GM12878 (cell line): ENCODE measurements at regions not wholly inside any gene's neighbourhood (a gene's known extent, or its start where the extent isn't known, plus 50 kb on each side); places are given as distances from the start of the nearest gene placed in this dataset.

Source experiments
- ATAC-seq: fragments of 200-7000 bp; cut with Tn5 transposase; 3 replicates; pipeline ENCODE4 v1.9.1; 2020; ENCODE audit warnings: mild to moderate bottlenecking, moderate library complexity
- BruUV-seq: library from RNA; stranded (reverse); fragments of 400-500 nt; replicated peaks from 2 replicates; lab custom pipeline; 2021; lab: Mats Ljungman, UMichigan
- CTCF ChIA-PET: fragments of 300-600 bp; sonication (Branson Sonifier 250); formaldehyde crosslinking; extraction: SDS; loops from one replicate; lab custom pipeline; 2021; ENCODE audit warnings: inconsistent platforms; lab: Yijun Ruan, JAX
- POLR2A ChIA-PET: fragments of 350-600 bp; formaldehyde crosslinking; extraction: SDS; loops from one replicate; lab custom pipeline; 2021; ENCODE audit warnings: inconsistent platforms; lab: Charles Lee
- RAD21 ChIA-PET: fragments of 300-600 bp; sonication (Branson Sonifier 250); formaldehyde crosslinking; loops from one replicate; lab custom pipeline; 2023; ENCODE audit warnings: antibody characterized with exemption; ENCODE audit not compliant: unreplicated experiment; lab: Charles Lee
- SMC1A ChIA-PET: fragments of 300-600 bp; sonication (Branson Sonifier 250); formaldehyde crosslinking; loops from one replicate; lab custom pipeline; 2023; ENCODE audit not compliant: unreplicated experiment, uncharacterized antibody; lab: Charles Lee
- DNase-seq: peaks from one replicate; pipeline ENCODE4 v3.0.0-alpha.2; 2011; ENCODE audit warnings: low read depth, low spot score
- FAIRE-seq: peaks from 3 replicates; lab custom pipeline; 2011; peaks lifted over from hg19 to GRCh38; lab: Jason Lieb, UNC
- H2AFZ ChIP-seq: 2 replicates; pipeline ENCODE4 v1.6.0; 2011; ENCODE audit warnings: low read depth, low read length, control low read depth; ENCODE audit not compliant: control insufficient read depth
- H3K27ac ChIP-seq: 2 replicates; pipeline ENCODE4 v1.5.1; 2011; ENCODE audit warnings: control low read depth; ENCODE audit not compliant: control insufficient read depth, insufficient read depth
- H3K27me3 ChIP-seq, 2 experiments: replicated peaks in 1 of 2; 2 replicates each; pipeline versions ENCODE4 v1.6.0 to v1.6.1; 2011; ENCODE audit warnings: low read length in 1 of 2; ENCODE audit not compliant: control insufficient read depth in 2 of 2, insufficient read depth in 2 of 2
- H3K36me3 ChIP-seq, 2 experiments: 2 replicates each; pipeline ENCODE4 v1.5.1; 2011; ENCODE audit warnings: low read length in 1 of 2; ENCODE audit not compliant: control insufficient read depth in 2 of 2, insufficient read depth in 2 of 2
- H3K4me1 ChIP-seq: 2 replicates; pipeline ENCODE4 v1.6.1; 2011; ENCODE audit warnings: mild to moderate bottlenecking, low read length, moderate library complexity, mixed read lengths; ENCODE audit not compliant: control insufficient read depth, insufficient read depth
- H3K4me2 ChIP-seq: 2 replicates; pipeline ENCODE4 v1.6.0; 2011; ENCODE audit warnings: control low read depth; ENCODE audit not compliant: control insufficient read depth, insufficient read depth
- H3K4me3 ChIP-seq: fragments of 200-600 bp; sonication (generic); 2 replicates; pipeline ENCODE4 v1.5.1; 2016
- H3K79me2 ChIP-seq: 2 replicates; pipeline ENCODE4 v1.6.0; 2011; ENCODE audit warnings: low read length; ENCODE audit not compliant: control insufficient read depth, insufficient read depth
- H3K9ac ChIP-seq: 2 replicates; pipeline ENCODE4 v1.8.0; 2011; ENCODE audit warnings: low read length, control low read depth, mixed read lengths; ENCODE audit not compliant: control insufficient read depth, insufficient read depth
- H3K9me3 ChIP-seq: replicated peaks from 3 replicates; pipeline ENCODE4 v1.5.1; 2011; ENCODE audit warnings: mild to moderate bottlenecking, low read length; ENCODE audit not compliant: control insufficient read depth, insufficient read depth
- H4K20me1 ChIP-seq: 2 replicates; pipeline ENCODE4 v1.6.0; 2011; ENCODE audit not compliant: control insufficient read depth, insufficient read depth
- CTCF ChIP-seq, 3 experiments: IDR thresholded peaks in 2 of 3; conservative IDR thresholded peaks in 1 of 3; 2 replicates each; pipeline ENCODE4 v1.5.1; 2011; ENCODE audit warnings: low read depth in 3 of 3, low read length in 3 of 3, mild to moderate bottlenecking in 3 of 3, control low read depth in 2 of 3, moderate library complexity in 2 of 3, inconsistent platforms in 1 of 3, mixed read lengths in 1 of 3; ENCODE audit not compliant: control insufficient read depth in 2 of 3, insufficient read depth in 1 of 3; ENCODE audit errors: extremely low read depth in 1 of 3
- SMC3 ChIP-seq: IDR thresholded peaks from 2 replicates; pipeline ENCODE4 v1.6.1; 2011; ENCODE audit warnings: low read length, improper control_type of control experiment, borderline replicate concordance
- WGBS: methylation state at CpG from one replicate; pipeline ENCODE4 v1.1.6; 2016; ENCODE audit warnings: low lambda C conversion rate; ENCODE audit not compliant: insufficient replicate concordance, insufficient coverage; ENCODE audit errors: missing lambda C conversion rate; 5-methylcytosine and 5-hydroxymethylcytosine counted together
- in situ Hi-C: fragments of 300-500 bp; cut with MboI; formaldehyde crosslinking; loops from 9 replicates; pipeline ENCODE4 v1.14.3; 2018; ENCODE audit warnings: mixed read lengths
- intact Hi-C: fragments of 100-400 bp; cut with micrococcal nuclease; formaldehyde crosslinking; loops from one replicate; pipeline ENCODE4 v1.14.2; 2022; ENCODE audit not compliant: unreplicated experiment

GRCh38 chr1:34547046-34547674 lies 207.7 kb upstream of the GJB5 start:
- RAD21 ChIA-PET, result interaction anchor here (0.8 kb wide), 1 partner anchor 87 kb away, joined by 3 read pairs; no protein-coding TSS in a partner anchor
- WGBS, result 68% methylated on average over 3 of the region's 3 CpGs

More at GRCh38 chr1:34547046-34547674, 207.7 kb upstream of the GJB5 start:
- TF ChIP-seq SMC3 (no peak), CTCF (IDR thresholded peaks at IDR 0.05 in 2 of 3, conservative IDR thresholded peaks at IDR 0.05 in 1 of 3; ENCODE audit: control insufficient read depth in 2 of 3, extremely low read depth in 1 of 3, insufficient read depth in 1 of 3, low read depth in 3 of 3, low read length in 3 of 3) (peak in 2 of 3 experiments; percentile 20 to 35; a peak in 1 of 6 replicates)
- H3K27me3 ChIP-seq, result no peaks in the 10 kb centered on the region
- no TSS peak for BruUV-seq
- CTCF ChIA-PET, result interaction anchor here (1.0 to 1.4 kb wide), 2 partner anchors 45 to 66 kb away, joined by 3 to 4 read pairs; no protein-coding TSS in a partner anchor
- POLR2A ChIA-PET, result no interaction called here
- no peak overlapping the region for H3K4me3 ChIP-seq
- ATAC-seq (no peak), FAIRE-seq (no peak), DNase-seq (no peak)
- no peaks in the 10 kb centered on the region for H4K20me1 ChIP-seq
- in situ Hi-C loops (no loop called here), intact Hi-C loops (no loop called here)
- no peaks in the 10 kb centered on the region for H3K4me1 ChIP-seq
- no peak overlapping the region for H2AFZ ChIP-seq
- H3K9me3 ChIP-seq, result no peaks in the 10 kb centered on the region; the same call in 2 of the 3 replicates
- no peak overlapping the region for H3K27ac ChIP-seq
- no peak overlapping the region for H3K4me2 ChIP-seq
- H3K79me2 ChIP-seq, result no peaks in the 10 kb centered on the region
- no peak overlapping the region for H3K9ac ChIP-seq
- no peaks in the 10 kb centered on the region for H3K36me3 ChIP-seq
- SMC1A ChIA-PET, result interaction anchor here (0.7 to 1.9 kb wide), 3 partner anchors 16 to 49 kb away, joined by 3 to 10 read pairs (median 3); no protein-coding TSS in a partner anchor
